Endodermal cell (in vitro differentiated cells): ENCODE measurements at regions not wholly inside any gene's neighbourhood (a gene's known extent, or its start where the extent isn't known, plus 50 kb on each side); places are given as distances from the start of the nearest gene placed in this dataset.

Source experiments
- DNase-seq: peaks from one replicate; pipeline ENCODE4 v3.0.0-alpha.2; 2017
- H3K27ac ChIP-seq: 2 replicates; pipeline ENCODE4 v1.5.1; 2013; ENCODE audit warnings: mild to moderate bottlenecking, low read depth, low read length, moderate library complexity
- H3K27me3 ChIP-seq: 2 replicates; pipeline ENCODE4 v1.6.1; 2013; ENCODE audit warnings: mild to moderate bottlenecking, low read length, moderate library complexity; ENCODE audit not compliant: insufficient read depth, control insufficient read depth, poor library complexity, severe bottlenecking
- H3K36me3 ChIP-seq: 2 replicates; pipeline ENCODE4 v1.7.0; 2013; ENCODE audit warnings: mild to moderate bottlenecking, low read length, moderate library complexity; ENCODE audit not compliant: control insufficient read depth, insufficient read depth
- H3K4me1 ChIP-seq: one replicate; pipeline ENCODE4 v1.7.0; 2013; ENCODE audit warnings: low read length; ENCODE audit not compliant: control insufficient read depth, insufficient read depth
- H3K4me3 ChIP-seq: 2 replicates; pipeline ENCODE4 v1.5.1; 2013; ENCODE audit warnings: mild to moderate bottlenecking, low read length, moderate library complexity
- H3K9ac ChIP-seq: 2 replicates; pipeline ENCODE4 v1.6.1; 2013; ENCODE audit warnings: mild to moderate bottlenecking, low read length, moderate library complexity; ENCODE audit not compliant: poor library complexity, severe bottlenecking; ENCODE audit errors: extremely low read depth
- H3K9me3 ChIP-seq: 2 replicates; pipeline ENCODE4 v1.6.1; 2013; ENCODE audit warnings: mild to moderate bottlenecking, low read length, moderate library complexity; ENCODE audit not compliant: control insufficient read depth
- H3K27ac Mint-ChIP-seq: 2 replicates; pipeline ENCODE4 v1.8.0; 2020; ENCODE audit warnings: mixed read lengths
- H3K27me3 Mint-ChIP-seq: 2 replicates; pipeline ENCODE4 v1.8.0; 2021; ENCODE audit warnings: mild to moderate bottlenecking, mixed read lengths; ENCODE audit not compliant: insufficient read depth
- H3K36me3 Mint-ChIP-seq: 2 replicates; pipeline ENCODE4 v1.8.0; 2020; ENCODE audit warnings: low read depth, mixed read lengths
- H3K4me1 Mint-ChIP-seq: 2 replicates; pipeline ENCODE4 v1.8.0; 2020; ENCODE audit warnings: mixed read lengths
- H3K4me3 Mint-ChIP-seq: 2 replicates; pipeline ENCODE4 v1.8.0; 2020; ENCODE audit warnings: mild to moderate bottlenecking, moderate library complexity, mixed read lengths
- H3K9me3 Mint-ChIP-seq: 2 replicates; pipeline ENCODE4 v1.8.0; 2020; ENCODE audit warnings: mild to moderate bottlenecking, mixed read lengths
- CTCF ChIP-seq: fragments of 200-600 bp; sonication (generic); conservative IDR thresholded peaks from 2 replicates; pipeline ENCODE4 v1.5.0; 2021; ENCODE audit warnings: antibody characterized with exemption, mild to moderate bottlenecking
- WGBS, 2 experiments: methylation state at CpG; one replicate each; pipeline versions ENCODE4 v1.1.5 to v1.1.7; 2013; ENCODE audit warnings: missing lambda C conversion rate in 2 of 2, mixed read lengths in 1 of 2; ENCODE audit not compliant: insufficient coverage in 1 of 2, insufficient read length in 1 of 2; 5-methylcytosine and 5-hydroxymethylcytosine counted together

- no peaks in the 10 kb centered on the region for H3K36me3 ChIP-seq
- no peaks in the 10 kb centered on the region for H3K36me3 Mint-ChIP-seq
- H3K27ac ChIP-seq, result no peak overlapping the region
- H3K4me1 ChIP-seq, result no peaks in the 10 kb centered on the region
- no peak for TF ChIP-seq CTCF
- H3K4me3 ChIP-seq, result no peak overlapping the region
- H3K9ac ChIP-seq, result no peak overlapping the region
- H3K27ac Mint-ChIP-seq, result no peak overlapping the region
- 80% methylated on average over 3 of the region's 3 CpGs; no CpG with 5 or more reads in 1 of the 2 experiments for WGBS, 2 experiments
- no peak overlapping the region for H3K4me3 Mint-ChIP-seq
- no peaks in the 10 kb centered on the region for H3K27me3 ChIP-seq
- DNase-seq, result no peak
- peaks cover 23% of the 10 kb centered on the region for H3K9me3 Mint-ChIP-seq
- H3K4me1 Mint-ChIP-seq, result no peaks in the 10 kb centered on the region
- no peaks in the 10 kb centered on the region for H3K27me3 Mint-ChIP-seq
- H3K9me3 ChIP-seq, result peaks cover 8% of the 10 kb centered on the region
Measured at GRCh38 chr2:118168615-118169014, 80.3 kb downstream of the INSIG2 start.

GRCh38 chr2:118167026-118167425, 78.8 kb downstream of the INSIG2 start:
- Mint-ChIP-seq H3K36me3 (no peaks in the 10 kb centered on the region), H3K27ac (no peak overlapping the region), H3K4me3 (no peak overlapping the region), H3K4me1 (no peaks in the 10 kb centered on the region), H3K9me3 (peaks cover 30% of the 10 kb centered on the region), H3K27me3 (no peaks in the 10 kb centered on the region)
- no peak overlapping the region for H3K9ac ChIP-seq
- H3K4me3 ChIP-seq, result no peak overlapping the region
- no peak for DNase-seq
- H3K9me3 ChIP-seq, result peaks cover 8% of the 10 kb centered on the region
- no peak overlapping the region for H3K27ac ChIP-seq
- WGBS, 2 experiments, result 84% methylated on average over 2 of the region's 2 CpGs; no CpG with 5 or more reads in 1 of the 2 experiments
- H3K27me3 ChIP-seq, result no peaks in the 10 kb centered on the region
- TF ChIP-seq CTCF, result no peak
- no peaks in the 10 kb centered on the region for H3K36me3 ChIP-seq
- H3K4me1 ChIP-seq, result no peaks in the 10 kb centered on the region

- Histone ChIP-seq H3K9ac (no peak overlapping the region), H3K27me3 (no peaks in the 10 kb centered on the region), H3K4me1 (no peaks in the 10 kb centered on the region), H3K36me3 (no peaks in the 10 kb centered on the region), H3K27ac (no peak overlapping the region), H3K4me3 (no peak overlapping the region), H3K9me3 (peaks cover 8% of the 10 kb centered on the region)
- no peaks in the 10 kb centered on the region for H3K27me3 Mint-ChIP-seq
- no peak overlapping the region for H3K27ac Mint-ChIP-seq
- peaks cover 30% of the 10 kb centered on the region for H3K9me3 Mint-ChIP-seq
- DNase-seq, result no peak
- TF ChIP-seq CTCF, result no peak
- no peaks in the 10 kb centered on the region for H3K4me1 Mint-ChIP-seq
- no peaks in the 10 kb centered on the region for H3K36me3 Mint-ChIP-seq
- H3K4me3 Mint-ChIP-seq, result no peak overlapping the region
Measured at GRCh38 chr2:118166242-118166641, 78.0 kb downstream of the INSIG2 start.
